CD4-positive, CD25-positive, alpha-beta regulatory T cell (primary cell): ENCODE measurements at regions not wholly inside any gene's neighbourhood (a gene's known extent, or its start where the extent isn't known, plus 50 kb on each side); places are given as distances from the start of the nearest gene placed in this dataset.

Experiments used
- ATAC-seq, 2 donors: fragments of 150-1000 bp; cut with Tn5 transposase; one replicate each; pipeline ENCODE4 v1.10.0; 2021; ENCODE audit warnings: low read depth in 2 of 2, moderate number of reproducible peaks in 2 of 2, moderate library complexity in 1 of 2
- DNase-seq, 3 donors: peaks; one replicate each; pipeline versions ENCODE4 v3.0.0 to v3.0.0-alpha.2; 2012 to 2022; ENCODE audit warnings: mixed read lengths in 1 of 3
- H3K27ac ChIP-seq: one replicate; pipeline ENCODE4 v1.7.0; 2013; ENCODE audit warnings: mild to moderate bottlenecking, low read length; ENCODE audit not compliant: insufficient read depth, poor library complexity, severe bottlenecking
- H3K27me3 ChIP-seq: one replicate; pipeline ENCODE4 v1.7.0; 2013; ENCODE audit warnings: low read length; ENCODE audit not compliant: control insufficient read depth, insufficient read depth
- H3K36me3 ChIP-seq: one replicate; pipeline ENCODE4 v1.7.0; 2013; ENCODE audit warnings: mild to moderate bottlenecking, low read length, moderate library complexity; ENCODE audit not compliant: control insufficient read depth, insufficient read depth
- H3K4me1 ChIP-seq: 2 replicates; pipeline ENCODE4 v1.7.0; 2013; ENCODE audit warnings: mild to moderate bottlenecking, low read length; ENCODE audit not compliant: insufficient read depth, control insufficient read depth, poor library complexity, severe bottlenecking
- H3K4me3 ChIP-seq: one replicate; pipeline ENCODE4 v1.7.0; 2013; ENCODE audit warnings: low read depth, mild to moderate bottlenecking, low read length, moderate library complexity
- H3K9me3 ChIP-seq, 2 experiments: 1 replicate in 1 of 2; 2 replicates in 1 of 2; pipeline ENCODE4 v1.7.0; 2013; ENCODE audit warnings: low read length in 2 of 2, mild to moderate bottlenecking in 1 of 2, moderate library complexity in 1 of 2; ENCODE audit not compliant: control insufficient read depth in 2 of 2
- H3K27ac Mint-ChIP-seq, 3 donors: one replicate each; pipeline ENCODE4 v1.8.0; 2020 to 2022; ENCODE audit warnings: mild to moderate bottlenecking in 3 of 3, mixed read lengths in 3 of 3, moderate library complexity in 2 of 3
- H3K27me3 Mint-ChIP-seq: one replicate; pipeline ENCODE4 v1.8.0; 2022; ENCODE audit warnings: mild to moderate bottlenecking, mixed read lengths
- H3K36me3 Mint-ChIP-seq: one replicate; pipeline ENCODE4 v1.8.0; 2020; ENCODE audit warnings: mixed read lengths
- H3K4me1 Mint-ChIP-seq, 4 donors: one replicate each; pipeline ENCODE4 v1.8.0; 2020 to 2022; ENCODE audit warnings: mixed read lengths in 4 of 4, mild to moderate bottlenecking in 1 of 4
- H3K4me3 Mint-ChIP-seq, 4 donors: one replicate each; pipeline ENCODE4 v1.8.0; 2020 to 2022; ENCODE audit warnings: mild to moderate bottlenecking in 4 of 4, mixed read lengths in 4 of 4, moderate library complexity in 3 of 4
- H3K9me3 Mint-ChIP-seq, 7 donors: one replicate each; pipeline ENCODE4 v1.8.0; 2020 to 2022; ENCODE audit warnings: mixed read lengths in 7 of 7, mild to moderate bottlenecking in 3 of 7, moderate library complexity in 2 of 7

DNA sequence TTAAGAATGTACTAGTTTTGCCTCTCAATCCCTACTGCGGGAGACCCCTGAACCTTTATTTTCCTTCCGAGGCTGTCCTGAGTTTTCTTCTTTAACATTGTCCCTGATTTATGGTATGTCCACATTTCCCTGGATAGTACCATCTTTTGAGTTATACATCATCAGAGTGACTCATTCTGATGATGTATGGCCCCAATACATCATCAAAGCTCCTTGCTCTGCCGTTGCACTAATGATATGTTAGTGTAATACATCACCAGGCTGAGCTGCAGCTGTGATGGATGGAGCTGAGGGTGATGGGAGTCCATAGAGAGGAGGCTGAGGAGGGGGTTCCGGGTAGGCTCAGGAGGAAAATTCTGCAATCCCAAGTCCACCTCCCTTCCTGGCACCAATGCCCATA, 986.5 kb downstream of the KCNMA1 start:
- H3K36me3 Mint-ChIP-seq = no peaks in the 10 kb centered on the region
- H3K27ac ChIP-seq = no peak overlapping the region
- no peaks in the 10 kb centered on the region for H3K36me3 ChIP-seq
- H3K4me1 ChIP-seq = no peaks in the 10 kb centered on the region
- no peak for DNase-seq
- H3K27me3 ChIP-seq = no peaks in the 10 kb centered on the region
- no peak overlapping the region for H3K4me3 ChIP-seq
- no peak for ATAC-seq
- H3K27me3 Mint-ChIP-seq = no peaks in the 10 kb centered on the region
- no peak overlapping the region for H3K4me3 Mint-ChIP-seq
- H3K9me3 ChIP-seq = no peaks in the 10 kb centered on the region
- H3K4me1 Mint-ChIP-seq = no peaks in the 10 kb centered on the region
- peaks cover 0 to 6% (median 3%) of the 10 kb centered on the region in 7 donors for H3K9me3 Mint-ChIP-seq
- no peak overlapping the region for H3K27ac Mint-ChIP-seq

GRCh38 chr10:76649723-76650127, 987.9 kb downstream of the KCNMA1 start:
- Mint-ChIP-seq H3K36me3 (no peaks in the 10 kb centered on the region), H3K4me1 (no peaks in the 10 kb centered on the region), H3K4me3 (no peak overlapping the region), H3K27ac (no peak overlapping the region), H3K9me3 (peaks cover 0 to 6% (median 2%) of the 10 kb centered on the region in 7 donors), H3K27me3 (no peaks in the 10 kb centered on the region)
- ATAC-seq (no peak), DNase-seq (no peak)
- no peaks in the 10 kb centered on the region for H3K9me3 ChIP-seq
- H3K27ac ChIP-seq = no peak overlapping the region
- H3K4me1 ChIP-seq = no peaks in the 10 kb centered on the region
- no peak overlapping the region for H3K4me3 ChIP-seq
- no peaks in the 10 kb centered on the region for H3K36me3 ChIP-seq
- H3K27me3 ChIP-seq = no peaks in the 10 kb centered on the region

DNA sequence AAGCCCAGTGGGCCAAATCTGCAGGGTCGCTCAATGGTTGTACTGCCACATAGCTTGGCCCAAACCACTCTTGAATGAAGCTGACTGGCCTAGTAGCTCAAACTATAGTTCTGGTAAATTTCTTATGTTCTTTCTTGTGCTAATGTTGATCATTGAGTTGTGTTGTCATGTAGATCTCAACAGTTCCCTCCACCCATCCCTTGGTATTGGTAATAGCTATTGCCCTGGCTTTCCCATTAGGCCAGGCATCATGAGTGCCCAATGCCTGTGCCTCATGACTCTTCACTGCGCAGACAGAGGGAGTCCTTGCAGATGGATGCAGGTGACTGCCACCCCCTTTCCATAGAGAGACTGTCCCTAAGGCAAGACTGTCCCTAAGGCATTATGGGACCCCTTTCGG, 988.4 kb downstream of the KCNMA1 start:
- H3K4me3 ChIP-seq = no peak overlapping the region
- Mint-ChIP-seq H3K27me3 (no peaks in the 10 kb centered on the region), H3K4me3 (no peak overlapping the region), H3K27ac (no peak overlapping the region), H3K4me1 (no peaks in the 10 kb centered on the region), H3K9me3 (peaks cover 0 to 6% (median 1%) of the 10 kb centered on the region in 7 donors), H3K36me3 (no peaks in the 10 kb centered on the region)
- ATAC-seq (no peak), DNase-seq (no peak)
- no peaks in the 10 kb centered on the region for H3K36me3 ChIP-seq
- no peaks in the 10 kb centered on the region for H3K27me3 ChIP-seq
- no peaks in the 10 kb centered on the region for H3K9me3 ChIP-seq
- no peak overlapping the region for H3K27ac ChIP-seq
- no peaks in the 10 kb centered on the region for H3K4me1 ChIP-seq

DNA sequence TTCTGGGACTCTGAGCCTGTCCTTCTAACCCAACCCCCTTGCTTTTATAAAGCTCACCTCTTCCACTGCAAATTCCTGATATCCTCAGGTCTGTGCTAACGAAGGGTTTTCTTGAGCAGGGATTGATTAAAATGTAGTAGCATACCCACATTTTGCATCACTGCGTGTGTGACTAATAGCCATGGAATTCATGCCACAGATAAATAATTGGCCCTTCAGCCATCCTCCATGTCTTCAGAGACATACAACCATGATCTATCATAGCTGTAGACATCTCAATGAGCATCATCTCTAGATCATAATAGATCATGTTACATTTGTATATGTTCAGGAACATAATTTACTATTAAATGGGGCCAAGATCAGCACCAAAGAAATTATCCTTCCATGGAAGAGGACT, 990.3 kb downstream of the KCNMA1 start:
- Histone ChIP-seq H3K4me1 (no peaks in the 10 kb centered on the region), H3K27ac (no peak overlapping the region), H3K4me3 (no peak overlapping the region), H3K36me3 (no peaks in the 10 kb centered on the region), H3K9me3 (no peaks in the 10 kb centered on the region), H3K27me3 (no peaks in the 10 kb centered on the region)
- Mint-ChIP-seq H3K27ac (no peak overlapping the region), H3K36me3 (no peaks in the 10 kb centered on the region), H3K4me1 (no peaks in the 10 kb centered on the region), H3K27me3 (no peaks in the 10 kb centered on the region), H3K4me3 (no peak overlapping the region), H3K9me3 (peaks cover 0 to 7% (median 1%) of the 10 kb centered on the region in 7 donors)
- DNase-seq = no peak
- ATAC-seq = no peak

DNA sequence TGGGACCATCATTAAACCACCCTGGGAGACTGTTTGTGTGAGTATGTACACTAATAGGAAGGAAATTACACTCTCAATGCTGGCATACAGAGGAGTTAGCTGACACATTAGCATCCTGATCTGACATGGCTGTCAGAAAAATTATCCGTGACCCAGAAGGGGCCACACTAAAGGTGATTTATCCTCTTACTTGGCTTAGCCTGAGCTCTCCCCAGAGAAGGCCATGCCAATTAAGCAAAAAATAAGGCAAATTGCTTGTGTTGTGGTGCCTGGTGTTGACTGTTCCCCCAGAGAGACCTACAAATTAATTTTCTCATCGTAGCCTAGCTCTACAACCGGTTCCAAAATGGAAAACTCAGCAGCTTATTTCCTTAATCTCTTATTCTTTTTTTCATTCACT, 992.3 kb downstream of the KCNMA1 start:
- no peak overlapping the region for H3K27ac ChIP-seq
- DNase-seq (no peak), ATAC-seq (no peak)
- no peaks in the 10 kb centered on the region for H3K4me1 ChIP-seq
- no peaks in the 10 kb centered on the region for H3K27me3 ChIP-seq
- H3K36me3 Mint-ChIP-seq = no peaks in the 10 kb centered on the region
- H3K27me3 Mint-ChIP-seq = no peaks in the 10 kb centered on the region
- H3K4me3 Mint-ChIP-seq = no peak overlapping the region
- no peaks in the 10 kb centered on the region for H3K36me3 ChIP-seq
- no peaks in the 10 kb centered on the region for H3K4me1 Mint-ChIP-seq
- H3K4me3 ChIP-seq = no peak overlapping the region
- no peaks in the 10 kb centered on the region for H3K9me3 ChIP-seq
- no peak overlapping the region for H3K27ac Mint-ChIP-seq
- peaks cover 0 to 7% (median 0%) of the 10 kb centered on the region in 7 donors for H3K9me3 Mint-ChIP-seq

DNA sequence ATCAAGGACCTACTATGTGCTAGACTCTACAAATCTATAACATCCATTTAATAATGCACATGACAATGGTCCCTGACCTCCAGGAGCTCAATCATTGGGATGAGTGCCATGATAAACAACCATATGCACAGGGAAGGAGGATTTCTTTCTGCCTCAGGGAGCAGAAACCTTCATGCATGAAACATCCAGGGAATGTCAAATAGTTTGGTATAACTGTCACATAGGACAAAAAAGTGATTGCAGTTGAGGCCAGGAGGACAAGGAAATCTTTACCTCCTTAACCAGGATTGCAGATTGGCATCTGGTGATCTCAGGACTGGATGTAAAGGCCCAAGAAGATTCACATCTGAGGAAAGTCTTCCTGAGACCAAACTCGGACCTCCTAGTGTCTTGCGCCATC, 993.1 kb downstream of the KCNMA1 start:
- H3K9me3 ChIP-seq = no peaks in the 10 kb centered on the region
- no peaks in the 10 kb centered on the region for H3K4me1 ChIP-seq
- H3K27me3 ChIP-seq = no peaks in the 10 kb centered on the region
- ATAC-seq = no peak
- no peak overlapping the region for H3K4me3 Mint-ChIP-seq
- H3K36me3 ChIP-seq = no peaks in the 10 kb centered on the region
- no peak for DNase-seq
- no peaks in the 10 kb centered on the region for H3K36me3 Mint-ChIP-seq
- H3K4me3 ChIP-seq = no peak overlapping the region
- H3K27me3 Mint-ChIP-seq = no peaks in the 10 kb centered on the region
- no peaks in the 10 kb centered on the region for H3K4me1 Mint-ChIP-seq
- H3K27ac Mint-ChIP-seq = no peak overlapping the region
- no peak overlapping the region for H3K27ac ChIP-seq
- peaks cover 0 to 7% (median 0%) of the 10 kb centered on the region in 7 donors for H3K9me3 Mint-ChIP-seq

DNA sequence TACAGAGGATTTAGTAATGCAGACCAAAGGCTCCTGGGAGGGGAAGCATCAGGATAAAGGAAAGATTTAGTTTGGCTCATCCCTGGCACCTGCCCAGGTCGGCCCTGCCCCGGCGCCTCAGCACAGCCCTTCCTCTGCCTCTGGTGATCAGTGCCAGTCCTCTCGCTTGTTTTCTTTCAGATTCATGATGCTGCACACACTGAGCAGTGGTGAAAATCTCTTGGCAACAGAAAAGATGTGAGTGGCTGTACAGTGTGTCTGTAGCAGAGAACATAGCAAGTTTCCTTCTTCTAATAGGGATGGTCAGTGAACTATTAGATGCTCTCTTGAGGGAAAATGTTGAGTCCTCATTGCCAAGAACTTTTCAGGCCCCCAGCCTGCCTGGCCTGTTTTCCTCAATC, 994.1 kb downstream of the KCNMA1 start:
- no peak for ATAC-seq
- Histone ChIP-seq H3K4me1 (no peaks in the 10 kb centered on the region), H3K4me3 (no peak overlapping the region), H3K27me3 (no peaks in the 10 kb centered on the region), H3K27ac (no peak overlapping the region), H3K9me3 (no peaks in the 10 kb centered on the region), H3K36me3 (no peaks in the 10 kb centered on the region)
- H3K4me3 Mint-ChIP-seq = no peak overlapping the region
- no peaks in the 10 kb centered on the region for H3K4me1 Mint-ChIP-seq
- H3K27me3 Mint-ChIP-seq = no peaks in the 10 kb centered on the region
- no peak for DNase-seq
- no peak overlapping the region for H3K27ac Mint-ChIP-seq
- peaks cover 0 to 7% (median 0%) of the 10 kb centered on the region in 7 donors for H3K9me3 Mint-ChIP-seq
- H3K36me3 Mint-ChIP-seq = no peaks in the 10 kb centered on the region

GRCh38 chr10:76642358-76642757, 995.2 kb downstream of the KCNMA1 start:
- Histone ChIP-seq H3K9me3 (no peaks in the 10 kb centered on the region), H3K27ac (no peak overlapping the region), H3K4me1 (no peaks in the 10 kb centered on the region), H3K4me3 (no peak overlapping the region), H3K27me3 (no peaks in the 10 kb centered on the region), H3K36me3 (no peaks in the 10 kb centered on the region)
- Mint-ChIP-seq H3K9me3 (peaks cover 0 to 7% (median 0%) of the 10 kb centered on the region in 7 donors), H3K27ac (no peak overlapping the region), H3K27me3 (no peaks in the 10 kb centered on the region), H3K4me1 (no peaks in the 10 kb centered on the region), H3K36me3 (no peaks in the 10 kb centered on the region), H3K4me3 (no peak overlapping the region)
- DNase-seq (no peak), ATAC-seq (no peak)
